BJ (cell line): ENCODE measurements at regions not wholly inside any gene's neighbourhood (a gene's known extent, or its start where the extent isn't known, plus 50 kb on each side); places are given as distances from the start of the nearest gene placed in this dataset.

Experiments used
- CTCF ChIA-PET: fragments of 350-600 bp; formaldehyde crosslinking; extraction: SDS; loops from one replicate; lab custom pipeline; 2021; ENCODE audit warnings: antibody characterized with exemption, inconsistent platforms; lab: Yijun Ruan, JAX
- POLR2A ChIA-PET: fragments of 300-600 bp; sonication (Branson Sonifier 250); formaldehyde crosslinking; extraction: SDS; loops from one replicate; lab custom pipeline; 2021; ENCODE audit warnings: antibody characterized with exemption; lab: Charles Lee
- DNase-seq: peaks from one replicate; pipeline ENCODE4 v3.0.0-alpha.2; 2011; ENCODE audit warnings: low read depth
- H3K27me3 ChIP-seq: 2 replicates; pipeline ENCODE4 v1.6.0; 2011; ENCODE audit warnings: low read length; ENCODE audit not compliant: control insufficient read depth, insufficient read depth
- H3K36me3 ChIP-seq: 2 replicates; pipeline ENCODE4 v1.5.1; 2011; ENCODE audit warnings: low read length; ENCODE audit not compliant: control insufficient read depth, insufficient read depth
- H3K4me3 ChIP-seq: 2 replicates; pipeline ENCODE4 v1.5.1; 2011; ENCODE audit warnings: low read depth, mild to moderate bottlenecking, control low read depth, low read length
- CTCF ChIP-seq: IDR thresholded peaks from 2 replicates; pipeline ENCODE4 v1.5.1; 2011; ENCODE audit warnings: low read depth, mild to moderate bottlenecking, control low read depth, inconsistent platforms, low read length, moderate library complexity; ENCODE audit not compliant: insufficient read depth

GRCh38 chr6:138654715-138655634 lies 118.6 kb upstream of the CCDC28A start:
- POLR2A ChIA-PET = no interaction called here
- DNase-seq = no peak
- no peak overlapping the region for H3K4me3 ChIP-seq

GRCh38 chr6:138655828-138656227 lies 117.7 kb upstream of the CCDC28A start:
- CTCF ChIA-PET = interaction anchor here (1.3 kb wide), 1 partner anchor 36 kb away, joined by 6 read pairs; no protein-coding TSS in a partner anchor
- no peak for TF ChIP-seq CTCF
- DNase-seq = no peak
- Histone ChIP-seq H3K27me3 (no peaks in the 10 kb centered on the region), H3K36me3 (no peaks in the 10 kb centered on the region), H3K4me3 (no peak overlapping the region)
- POLR2A ChIA-PET = no interaction called here

More at GRCh38 chr6:138654715-138655634, 118.6 kb upstream of the CCDC28A start:
- Histone ChIP-seq H3K36me3 (no peaks in the 10 kb centered on the region), H3K27me3 (no peaks in the 10 kb centered on the region)
- CTCF ChIA-PET = interaction anchor here (0.9 to 1.3 kb wide), 2 partner anchors 12 to 37 kb away, joined by 3 to 6 read pairs; no protein-coding TSS in a partner anchor
- TF ChIP-seq CTCF = no peak

- no peaks in the 10 kb centered on the region for H3K36me3 ChIP-seq
- no peak for TF ChIP-seq CTCF
- DNase-seq = no peak
- no peaks in the 10 kb centered on the region for H3K27me3 ChIP-seq
- ChIA-PET POLR2A (no interaction called here), CTCF (interaction anchor here (0.8 to 1.1 kb wide), 2 partner anchors 16 to 35 kb away, joined by 5 to 6 read pairs; no protein-coding TSS in a partner anchor)
- no peak overlapping the region for H3K4me3 ChIP-seq
Measured at GRCh38 chr6:138656364-138657064, 117.1 kb upstream of the CCDC28A start.

GRCh38 chr6:138657065-138657425 lies 116.5 kb upstream of the CCDC28A start:
- Histone ChIP-seq H3K27me3 (no peaks in the 10 kb centered on the region), H3K36me3 (no peaks in the 10 kb centered on the region), H3K4me3 (no peak overlapping the region)
- TF ChIP-seq CTCF = no peak
- DNase-seq = no peak
- ChIA-PET CTCF (interaction anchor here (0.8 to 1.1 kb wide), 2 partner anchors 17 to 35 kb away, joined by 5 to 6 read pairs; no protein-coding TSS in a partner anchor), POLR2A (no interaction called here)

GRCh38 chr6:138659998-138660397 lies 113.6 kb upstream of the CCDC28A start:
- Histone ChIP-seq H3K27me3 (no peaks in the 10 kb centered on the region), H3K4me3 (no peak overlapping the region), H3K36me3 (no peaks in the 10 kb centered on the region)
- ChIA-PET POLR2A (no interaction called here), CTCF (interaction anchor here (0.6 kb wide), 1 partner anchor 400 kb away, joined by 3 read pairs; no protein-coding TSS in a partner anchor)
- no peak for DNase-seq
- TF ChIP-seq CTCF = no peak
